ENCODE measurements at regions not wholly inside any gene's neighbourhood (a gene's known extent, or its start where the extent isn't known, plus 50 kb on each side); places are given as distances from the start of the nearest gene placed in this dataset.

GRCh38 chr2:33893824-33894223, 294.7 kb upstream of the FAM98A start:
- peak; percentile 91 to 97 (median 94) for ATAC-seq
- no peaks in the 10 kb centered on the region for H3K27me3 ChIP-seq
- no peaks in the 10 kb centered on the region for H3K36me3 ChIP-seq
- peaks cover 0 to 11% (median 0%) of the 10 kb centered on the region in 12 donors for H3K4me1 ChIP-seq
- H3K4me3 ChIP-seq = no peak overlapping the region
- no peak for TF ChIP-seq POLR2A (IDR thresholded peaks at IDR 0.05)
- no peak for TF ChIP-seq CTCF (IDR thresholded peaks at IDR 0.05)
- peaks cover 0 to 4% (median 0%) of the 10 kb centered on the region in 12 donors for H3K9me3 ChIP-seq
- intact Hi-C loops (cut with DNase I) = no loop called here
- no peak for DNase-seq
- 15 to 28% (median 24%) methylated on average over 1 of the region's 1 CpG for WGBS, 4 donors
- H3K27ac ChIP-seq = peak overlapping the region in 6 of 12 donors; percentile 14 to 48 (median 28)

- Histone ChIP-seq H3K9me3 (peaks cover 0 to 4% (median 0%) of the 10 kb centered on the region in 12 donors), H3K4me1 (peaks cover 0 to 11% (median 0%) of the 10 kb centered on the region in 12 donors), H3K4me3 (no peak overlapping the region), H3K27ac (no peak overlapping the region), H3K27me3 (no peaks in the 10 kb centered on the region), H3K36me3 (no peaks in the 10 kb centered on the region)
- no peak for TF ChIP-seq POLR2A (IDR thresholded peaks at IDR 0.05)
- TF ChIP-seq CTCF (IDR thresholded peaks at IDR 0.05) = no peak
- ATAC-seq = peak in 2 of 4 donors; percentile 23 to 31
- intact Hi-C loops (cut with DNase I) = no loop called here
- DNase-seq = no peak
- 18 to 28% (median 23%) methylated on average over 4 of the region's 4 CpGs for WGBS, 4 donors
These were observed 292.5 kb upstream of the FAM98A start for GRCh38 chr2:33891616-33892015.

- DNase-seq (no peak), ATAC-seq (no peak)
- no peak for TF ChIP-seq POLR2A (IDR thresholded peaks at IDR 0.05)
- TF ChIP-seq CTCF (IDR thresholded peaks at IDR 0.05) = no peak
- Histone ChIP-seq H3K27me3 (no peaks in the 10 kb centered on the region), H3K27ac (no peak overlapping the region), H3K4me1 (peaks cover 0 to 11% (median 0%) of the 10 kb centered on the region in 12 donors), H3K4me3 (no peak overlapping the region), H3K36me3 (no peaks in the 10 kb centered on the region), H3K9me3 (peaks cover 0 to 4% (median 0%) of the 10 kb centered on the region in 12 donors)
- intact Hi-C loops (cut with DNase I) = no loop called here
- 95 to 98% (median 97%) methylated on average over 6 of the region's 6 CpGs for WGBS, 4 donors
These were observed 291.6 kb upstream of the FAM98A start for GRCh38 chr2:33890686-33891085.

- H3K4me1 ChIP-seq = peaks cover 0 to 17% (median 4%) of the 10 kb centered on the region in 12 donors
- WGBS, 4 donors = 20 to 27% (median 26%) methylated on average over 6 of the region's 6 CpGs
- no peaks in the 10 kb centered on the region for H3K36me3 ChIP-seq
- peaks cover 0 to 11% (median 0%) of the 10 kb centered on the region in 12 donors for H3K9me3 ChIP-seq
- ATAC-seq (peak; percentile 72 to 90 (median 82)), DNase-seq (no peak)
- no peak for TF ChIP-seq CTCF (IDR thresholded peaks at IDR 0.05)
- TF ChIP-seq POLR2A (IDR thresholded peaks at IDR 0.05) = no peak
- H3K4me3 ChIP-seq = no peak overlapping the region
- H3K27ac ChIP-seq = peak overlapping the region in 7 of 12 donors; percentile 2 to 61 (median 24)
- H3K27me3 ChIP-seq = no peaks in the 10 kb centered on the region
- intact Hi-C loops (cut with DNase I) = loop anchor here in 1 of 10 donors (5.0 kb wide), 1 partner anchor 520 kb away; no protein-coding TSS in a partner anchor
These were observed 278.4 kb upstream of the FAM98A start for GRCh38 chr2:33877348-33878016.
